CD4-positive, alpha-beta T cell (primary cell): ENCODE measurements at regions not wholly inside any gene's neighbourhood (a gene's known extent, or its start where the extent isn't known, plus 50 kb on each side); places are given as distances from the start of the nearest gene placed in this dataset.

Experiments
- ATAC-seq: fragments of 200-7000 bp; cut with Tn5 transposase; one replicate; pipeline ENCODE4 v1.10.0; 2022; ENCODE audit warnings: mild to moderate bottlenecking; ENCODE audit not compliant: poor library complexity
- CTCF ChIA-PET: fragments of 350-600 bp; sonication (Branson Sonifier 250); formaldehyde crosslinking; loops from one replicate; lab custom pipeline; 2021; ENCODE audit warnings: antibody characterized with exemption, inconsistent platforms; lab: Charles Lee
- POLR2A ChIA-PET: fragments of 350-600 bp; sonication (Branson Sonifier 250); formaldehyde crosslinking; loops from one replicate; lab custom pipeline; 2021; ENCODE audit warnings: antibody characterized with exemption, inconsistent platforms; lab: Charles Lee
- DNase-seq, 14 experiments: peaks; one replicate each; pipeline ENCODE4 v3.0.0-alpha.2; 2013 to 2020; ENCODE audit warnings: mixed read lengths in 2 of 14
- H3K27ac ChIP-seq, 2 donors: one replicate each; pipeline versions ENCODE4 v1.5.1 to v1.7.0; 2013; ENCODE audit warnings: low read length in 2 of 2, low read depth in 1 of 2, mild to moderate bottlenecking in 1 of 2
- H3K27me3 ChIP-seq, 2 experiments: 1 replicate in 1 of 2; 2 replicates in 1 of 2; pipeline versions ENCODE4 v1.6.1 to v1.7.0; 2013; ENCODE audit warnings: low read length in 2 of 2, control low read depth in 1 of 2, mild to moderate bottlenecking in 1 of 2, moderate library complexity in 1 of 2; ENCODE audit not compliant: insufficient read depth in 2 of 2, control insufficient read depth in 1 of 2
- H3K36me3 ChIP-seq: one replicate; pipeline ENCODE4 v1.6.1; 2013; ENCODE audit warnings: low read length, control low read depth; ENCODE audit not compliant: insufficient read depth
- H3K4me1 ChIP-seq: one replicate; pipeline ENCODE4 v1.6.1; 2013; ENCODE audit warnings: low read length, control low read depth; ENCODE audit not compliant: insufficient read depth
- H3K4me3 ChIP-seq: one replicate; pipeline ENCODE4 v1.5.1; 2013; ENCODE audit warnings: mild to moderate bottlenecking, low read length, moderate library complexity
- H3K9me3 ChIP-seq, 2 experiments: 1 replicate in 1 of 2; 2 replicates in 1 of 2; pipeline versions ENCODE4 v1.6.1 to v1.7.0; 2013; ENCODE audit warnings: low read length in 2 of 2, mild to moderate bottlenecking in 2 of 2, control low read depth in 1 of 2, moderate library complexity in 1 of 2; ENCODE audit not compliant: control insufficient read depth in 1 of 2, insufficient read depth in 1 of 2
- H3K27ac Mint-ChIP-seq: one replicate; pipeline ENCODE4 v1.8.0; 2020; ENCODE audit warnings: mixed read lengths
- H3K27me3 Mint-ChIP-seq: one replicate; pipeline ENCODE4 v1.8.0; 2021; ENCODE audit warnings: mixed read lengths
- H3K36me3 Mint-ChIP-seq: one replicate; pipeline ENCODE4 v1.8.0; 2021; ENCODE audit warnings: low read depth, mixed read lengths
- H3K4me1 Mint-ChIP-seq: one replicate; pipeline ENCODE4 v1.8.0; 2021; ENCODE audit warnings: low read depth, mixed read lengths
- H3K4me3 Mint-ChIP-seq: one replicate; pipeline ENCODE4 v1.8.0; 2020; ENCODE audit warnings: mild to moderate bottlenecking, mixed read lengths
- H3K9me3 Mint-ChIP-seq: one replicate; pipeline ENCODE4 v1.8.0; 2020; ENCODE audit warnings: mixed read lengths
- CTCF ChIP-seq: fragments of 200-600 bp; IDR thresholded peaks from one replicate; pipeline ENCODE4 v1.8.0; 2022; ENCODE audit warnings: antibody characterized with exemption, mild to moderate bottlenecking
- intact Hi-C, 2 experiments: fragments of 100-400 bp; cut with DNase I in 1 of 2; cut with micrococcal nuclease in 1 of 2; formaldehyde crosslinking; loops; one replicate each; pipeline versions ENCODE4 v1.15.1 to v1.9.0; 2023 to 2025; cut with DNase I, micrococcal nuclease

GRCh38 chr3:193086681-193087080 lies 154.3 kb upstream of the PLAAT1 start:
- no peak overlapping the region for H3K27ac ChIP-seq
- H3K4me3 ChIP-seq, result no peak overlapping the region
- H3K36me3 ChIP-seq, result no peaks in the 10 kb centered on the region
- Mint-ChIP-seq H3K4me1 (no peaks in the 10 kb centered on the region), H3K4me3 (no peak overlapping the region), H3K27me3 (peaks cover 22% of the 10 kb centered on the region), H3K27ac (no peak overlapping the region), H3K9me3 (peaks cover 4% of the 10 kb centered on the region), H3K36me3 (no peaks in the 10 kb centered on the region)
- DNase-seq, result no peak
- peaks cover 0 to 3% of the 10 kb centered on the region in 2 experiments for H3K27me3 ChIP-seq
- TF ChIP-seq CTCF, result no peak
- ATAC-seq, result no peak
- POLR2A ChIA-PET, result no interaction called here
- no peaks in the 10 kb centered on the region for H3K4me1 ChIP-seq
- CTCF ChIA-PET, result no interaction called here
- intact Hi-C loops, result no loop called here
- no peaks in the 10 kb centered on the region for H3K9me3 ChIP-seq

DNA sequence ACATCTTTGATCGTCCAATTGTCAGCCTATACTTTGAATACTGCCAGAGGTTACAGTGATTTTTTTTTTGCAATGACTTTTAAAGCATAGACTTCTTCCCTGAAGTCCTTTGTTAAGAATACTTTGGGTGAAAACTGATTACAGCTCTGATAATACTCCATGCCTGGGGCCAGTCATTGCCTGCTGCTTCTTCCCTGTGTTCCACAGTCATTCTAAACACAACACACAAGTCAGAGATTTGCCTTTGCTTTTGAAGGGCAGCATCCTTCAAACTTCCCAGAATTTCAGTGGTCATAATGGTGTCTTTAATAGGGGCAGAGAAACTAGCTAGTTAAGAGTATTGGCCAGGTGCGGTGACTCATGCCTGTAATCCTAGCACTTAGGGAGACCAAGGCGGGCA lies 153.7 kb upstream of the PLAAT1 start:
- Histone ChIP-seq H3K4me1 (no peaks in the 10 kb centered on the region), H3K9me3 (no peaks in the 10 kb centered on the region), H3K27ac (no peak overlapping the region), H3K27me3 (peaks cover 0 to 3% of the 10 kb centered on the region in 2 experiments), H3K36me3 (no peaks in the 10 kb centered on the region), H3K4me3 (no peak overlapping the region)
- peaks cover 4% of the 10 kb centered on the region for H3K9me3 Mint-ChIP-seq
- H3K4me3 Mint-ChIP-seq, result no peak overlapping the region
- H3K4me1 Mint-ChIP-seq, result no peaks in the 10 kb centered on the region
- CTCF ChIA-PET, result no interaction called here
- no peaks in the 10 kb centered on the region for H3K36me3 Mint-ChIP-seq
- DNase-seq (no peak), ATAC-seq (no peak)
- TF ChIP-seq CTCF, result no peak
- POLR2A ChIA-PET, result no interaction called here
- intact Hi-C loops, result no loop called here
- H3K27me3 Mint-ChIP-seq, result peaks cover 22% of the 10 kb centered on the region
- no peak overlapping the region for H3K27ac Mint-ChIP-seq

DNA sequence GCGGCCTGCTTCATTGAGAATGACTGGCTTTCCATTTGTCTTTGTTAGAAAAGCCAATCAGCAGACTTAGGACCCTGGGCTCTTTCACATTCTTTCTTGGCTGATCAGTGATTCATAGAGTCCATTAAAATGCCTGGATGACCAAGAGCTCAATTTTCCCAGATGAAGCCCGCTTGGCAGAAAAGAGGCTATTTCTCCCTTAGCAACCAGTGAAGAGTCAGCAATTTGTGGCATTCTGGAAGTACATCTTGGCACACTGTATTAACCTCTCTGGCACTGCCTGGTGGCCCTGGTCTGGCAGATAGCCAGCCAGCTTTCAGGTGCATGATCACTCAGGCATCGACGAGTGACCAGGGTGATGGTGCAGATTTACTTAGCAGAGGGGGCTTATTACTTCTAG lies 145.7 kb upstream of the PLAAT1 start:
- H3K4me1 Mint-ChIP-seq, result no peaks in the 10 kb centered on the region
- no peak for TF ChIP-seq CTCF
- Histone ChIP-seq H3K36me3 (no peaks in the 10 kb centered on the region), H3K4me3 (no peak overlapping the region), H3K27ac (no peak overlapping the region), H3K9me3 (no peaks in the 10 kb centered on the region), H3K27me3 (peaks cover 0 to 2% of the 10 kb centered on the region in 2 experiments), H3K4me1 (no peaks in the 10 kb centered on the region)
- ATAC-seq (no peak), DNase-seq (no peak)
- peaks cover 3% of the 10 kb centered on the region for H3K9me3 Mint-ChIP-seq
- POLR2A ChIA-PET, result no interaction called here
- intact Hi-C loops, result no loop called here
- H3K36me3 Mint-ChIP-seq, result no peaks in the 10 kb centered on the region
- H3K4me3 Mint-ChIP-seq, result no peak overlapping the region
- CTCF ChIA-PET, result no interaction called here
- no peaks in the 10 kb centered on the region for H3K27me3 Mint-ChIP-seq
- H3K27ac Mint-ChIP-seq, result no peak overlapping the region
